Spleen (tissue), 7 donors: ENCODE measurements at regions not wholly inside any gene's neighbourhood (a gene's known extent, or its start where the extent isn't known, plus 50 kb on each side); places are given as distances from the start of the nearest gene placed in this dataset.
A peak's percentile ranks its signal among the peaks of the same experiment; 100 is the strongest.

ENCODE experiments used
- POLR2A ChIP-seq, 3 donors: fragments of 450-650 bp; IDR thresholded peaks; one replicate each; pipeline ENCODE4 v1.5.1; 2017; ENCODE audit warnings: antibody characterized with exemption in 3 of 3, mild to moderate bottlenecking in 1 of 3
- TF ChIP-seq, protein P1 (sequence below), 11 experiments: fragments of 200-600 bp in 7 of 11; fragments of 450-650 bp in 4 of 11; sonication (generic) in 4 of 11; IDR thresholded peaks in 8 of 11; conservative IDR thresholded peaks in 3 of 11; 1 replicate in 7 of 11; 2 replicates in 4 of 11; pipeline versions ENCODE4 v1.4.0 to v1.8.0; 2016 to 2021; ENCODE audit warnings: antibody characterized with exemption in 11 of 11, inconsistent platforms in 4 of 11, mild to moderate bottlenecking in 1 of 11
- donor health status: DM: no; HTN: no; CAD: no; lungs with moderate emphysema.
- donor health status: DM: no; HTN: no; CAD: no.
- donor health status: DM: no; HTN: no; CAD: no.

DNA sequence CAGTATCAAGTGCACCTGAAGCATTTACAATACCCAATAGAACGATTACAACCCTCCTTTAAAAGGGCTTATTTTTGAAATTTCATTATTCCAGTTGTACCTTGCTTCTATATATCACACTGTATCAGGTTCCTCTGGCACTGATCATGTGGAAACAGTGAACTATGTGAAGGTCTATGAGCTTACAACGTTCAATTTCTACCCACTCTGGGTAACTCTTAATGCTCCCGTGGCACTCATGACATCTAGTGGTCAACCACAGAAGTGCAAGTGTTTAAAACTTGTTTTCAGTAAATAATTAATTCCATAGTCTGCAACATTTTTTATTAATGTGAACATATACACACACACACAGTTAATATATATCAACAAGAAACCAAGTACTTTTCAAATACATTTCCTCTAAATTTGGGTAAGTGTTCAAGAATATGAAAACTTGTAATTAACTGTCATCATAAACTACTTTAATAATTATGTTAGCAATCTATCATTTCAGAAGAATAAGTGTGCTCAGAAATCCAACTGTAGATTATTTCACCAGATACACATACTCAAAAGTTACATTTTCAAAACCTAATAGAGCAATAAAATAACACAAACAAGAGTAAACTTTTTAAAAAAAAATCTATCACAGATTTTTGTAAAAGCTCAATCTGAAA is 61.0 kb downstream of the MPP7 start:
- TF ChIP-seq, protein P1, sequence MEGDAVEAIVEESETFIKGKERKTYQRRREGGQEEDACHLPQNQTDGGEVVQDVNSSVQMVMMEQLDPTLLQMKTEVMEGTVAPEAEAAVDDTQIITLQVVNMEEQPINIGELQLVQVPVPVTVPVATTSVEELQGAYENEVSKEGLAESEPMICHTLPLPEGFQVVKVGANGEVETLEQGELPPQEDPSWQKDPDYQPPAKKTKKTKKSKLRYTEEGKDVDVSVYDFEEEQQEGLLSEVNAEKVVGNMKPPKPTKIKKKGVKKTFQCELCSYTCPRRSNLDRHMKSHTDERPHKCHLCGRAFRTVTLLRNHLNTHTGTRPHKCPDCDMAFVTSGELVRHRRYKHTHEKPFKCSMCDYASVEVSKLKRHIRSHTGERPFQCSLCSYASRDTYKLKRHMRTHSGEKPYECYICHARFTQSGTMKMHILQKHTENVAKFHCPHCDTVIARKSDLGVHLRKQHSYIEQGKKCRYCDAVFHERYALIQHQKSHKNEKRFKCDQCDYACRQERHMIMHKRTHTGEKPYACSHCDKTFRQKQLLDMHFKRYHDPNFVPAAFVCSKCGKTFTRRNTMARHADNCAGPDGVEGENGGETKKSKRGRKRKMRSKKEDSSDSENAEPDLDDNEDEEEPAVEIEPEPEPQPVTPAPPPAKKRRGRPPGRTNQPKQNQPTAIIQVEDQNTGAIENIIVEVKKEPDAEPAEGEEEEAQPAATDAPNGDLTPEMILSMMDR (IDR thresholded peaks at IDR 0.05 in 8 of 11, conservative IDR thresholded peaks at IDR 0.05 in 3 of 11) = peak; percentile 52 to 81 (median 73)
- no peak for TF ChIP-seq POLR2A (IDR thresholded peaks at IDR 0.05)
